ENCODE measurements at regions not wholly inside any gene's neighbourhood (a gene's known extent, or its start where the extent isn't known, plus 50 kb on each side); places are given as distances from the start of the nearest gene placed in this dataset.
A peak's percentile ranks its signal among the peaks of the same experiment; 100 is the strongest.

GRCh38 chr6:146903451-146903850 lies 300.8 kb upstream of the STXBP5 start:
- no peak for DNase-seq (ENCODE audit: low spot score)

- no peak for DNase-seq (ENCODE audit: low spot score)
These were observed 299.6 kb upstream of the STXBP5 start for GRCh38 chr6:146904596-146904995.

- no peak for DNase-seq (ENCODE audit: low spot score)
These were observed 299.0 kb upstream of the STXBP5 start for GRCh38 chr6:146905181-146905704.

GRCh38 chr6:146908786-146909185 lies 295.4 kb upstream of the STXBP5 start:
- DNase-seq (ENCODE audit: low spot score), result no peak

- no peak for DNase-seq (ENCODE audit: low spot score)
These were observed 294.8 kb upstream of the STXBP5 start for GRCh38 chr6:146909376-146909775.

GRCh38 chr6:146909886-146910285 lies 294.3 kb upstream of the STXBP5 start:
- no peak for DNase-seq (ENCODE audit: low spot score)

GRCh38 chr6:146910611-146911010 lies 293.6 kb upstream of the STXBP5 start:
- DNase-seq (ENCODE audit: low spot score), result no peak

GRCh38 chr6:146911635-146912215 lies 292.5 kb upstream of the STXBP5 start:
- no peak for DNase-seq (ENCODE audit: low spot score)

- DNase-seq (ENCODE audit: low spot score), result no peak
These were observed 291.2 kb upstream of the STXBP5 start for GRCh38 chr6:146912730-146913685.

GRCh38 chr6:146913842-146914488 lies 290.3 kb upstream of the STXBP5 start:
- DNase-seq (ENCODE audit: low spot score), result peak; percentile 63

- no peak for DNase-seq (ENCODE audit: low spot score)
These were observed 289.4 kb upstream of the STXBP5 start for GRCh38 chr6:146914489-146915483.

- no peak for DNase-seq (ENCODE audit: low spot score)
These were observed 288.5 kb upstream of the STXBP5 start for GRCh38 chr6:146915671-146916127.

GRCh38 chr6:146916435-146917025 lies 287.7 kb upstream of the STXBP5 start:
- DNase-seq (ENCODE audit: low spot score), result no peak

GRCh38 chr6:146917182-146917581 lies 287.0 kb upstream of the STXBP5 start:
- no peak for DNase-seq (ENCODE audit: low spot score)

- DNase-seq (ENCODE audit: low spot score), result no peak
These were observed 286.2 kb upstream of the STXBP5 start for GRCh38 chr6:146917979-146918378.

GRCh38 chr6:146919017-146919416 lies 285.2 kb upstream of the STXBP5 start:
- no peak for DNase-seq (ENCODE audit: low spot score)

- no peak for DNase-seq (ENCODE audit: low spot score)
These were observed 280.9 kb upstream of the STXBP5 start for GRCh38 chr6:146923205-146923833.

GRCh38 chr6:146925846-146926245 lies 278.4 kb upstream of the STXBP5 start:
- no peak for DNase-seq (ENCODE audit: low spot score)

- no peak for DNase-seq (ENCODE audit: low spot score)
These were observed 275.7 kb upstream of the STXBP5 start for GRCh38 chr6:146928503-146928902.

- DNase-seq (ENCODE audit: low spot score), result no peak
These were observed 273.0 kb upstream of the STXBP5 start for GRCh38 chr6:146931214-146931613.
